Cardiac septum (tissue), 1 donor: ENCODE measurements at regions not wholly inside any gene's neighbourhood (a gene's known extent, or its start where the extent isn't known, plus 50 kb on each side); places are given as distances from the start of the nearest gene placed in this dataset.

ENCODE experiments used
- DNase-seq: peaks from one replicate; pipeline ENCODE4 v3.0.0-alpha.2; 2020; ENCODE audit warnings: low spot score
- intact Hi-C: fragments of 100-400 bp; cut with DNase I; formaldehyde crosslinking; loops from one replicate; pipeline ENCODE4 v1.14.0; 2022
- donor health status: DM: no; HTN: no; CAD: no.

- intact Hi-C loops = no loop called here
- no peak for DNase-seq
Observed at GRCh38 chr18:40607542-40608148, 1347.4 kb upstream of the PIK3C3 start.

- intact Hi-C loops = no loop called here
- DNase-seq = no peak
Observed at GRCh38 chr18:40606996-40607395, 1348.0 kb upstream of the PIK3C3 start.

DNA sequence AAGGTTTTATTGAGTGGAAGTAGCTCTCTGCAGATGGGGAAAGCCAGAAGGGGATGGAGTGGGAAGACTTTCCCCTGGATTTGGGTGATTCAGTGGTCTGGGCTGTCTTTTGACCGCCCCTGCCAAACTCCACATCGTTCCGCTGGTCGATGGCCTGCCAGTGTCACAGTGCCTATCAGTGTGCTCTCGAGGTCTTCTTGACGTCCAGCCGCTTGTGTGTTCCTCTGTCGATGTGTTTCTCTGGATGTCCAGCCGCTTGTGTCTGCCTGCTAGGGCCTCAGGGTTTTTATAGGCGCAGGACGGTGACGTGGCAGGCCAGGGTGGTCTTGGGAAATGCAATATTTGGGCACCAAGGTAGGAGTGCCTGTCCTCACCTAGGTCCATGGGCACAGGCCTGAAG lies 1371.4 kb upstream of the PIK3C3 start:
- intact Hi-C loops = no loop called here

DNA sequence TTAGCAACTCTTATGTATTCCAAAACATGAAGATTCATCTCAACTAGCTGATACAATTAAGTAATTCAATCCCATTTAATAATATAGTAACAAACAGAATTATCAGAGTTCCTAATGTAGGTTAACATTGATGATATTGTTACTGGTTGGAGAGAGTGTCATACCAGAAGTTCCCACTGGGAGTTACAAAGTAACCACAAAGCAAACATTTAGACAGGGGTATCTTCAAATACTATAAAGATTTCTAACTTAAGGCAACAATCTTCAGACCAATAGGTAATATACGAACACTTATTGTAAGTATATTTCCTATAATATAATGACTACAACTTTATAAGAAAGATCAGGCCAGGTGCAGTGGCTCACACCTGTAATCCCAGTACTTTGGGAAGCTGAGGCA lies 1372.9 kb upstream of the PIK3C3 start:
- intact Hi-C loops = no loop called here
- DNase-seq = no peak

More for the DNA sequence above, 1371.4 kb upstream of the PIK3C3 start:
- DNase-seq = no peak

GRCh38 chr18:40577981-40578365 lies 1377.1 kb upstream of the PIK3C3 start:
- no peak for DNase-seq
- intact Hi-C loops = no loop called here

- no peak for DNase-seq
- intact Hi-C loops = no loop called here
Observed at GRCh38 chr18:40577239-40577980, 1377.6 kb upstream of the PIK3C3 start.

DNA sequence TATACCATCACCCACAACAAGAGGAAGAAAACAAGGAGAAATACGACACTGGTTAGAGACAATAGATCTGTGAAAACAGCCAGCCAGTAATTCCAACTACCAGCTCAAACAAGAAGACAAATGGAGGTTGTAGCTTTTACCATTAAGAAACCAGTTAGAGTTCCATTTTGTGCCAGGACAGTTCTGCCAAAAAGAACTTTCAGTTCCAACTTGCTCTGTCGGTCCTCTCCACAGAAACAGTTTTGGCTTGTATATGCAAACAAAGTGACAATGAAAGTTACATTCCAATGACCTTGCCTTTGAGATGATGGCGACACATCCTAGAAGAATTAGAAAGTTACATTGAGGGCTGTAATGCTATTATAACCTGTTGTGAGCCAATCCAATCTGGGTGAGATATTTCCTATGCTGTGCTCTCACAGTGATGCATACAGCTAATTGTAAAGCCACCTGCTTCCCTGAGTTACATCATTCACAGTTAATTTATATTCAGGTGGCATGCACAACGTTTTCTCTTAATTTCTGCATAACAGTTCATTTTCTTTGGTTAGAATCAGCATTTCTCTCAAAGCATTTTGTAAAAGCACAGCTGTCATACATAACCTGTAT lies 1378.4 kb upstream of the PIK3C3 start:
- intact Hi-C loops = no loop called here
- DNase-seq = no peak

DNA sequence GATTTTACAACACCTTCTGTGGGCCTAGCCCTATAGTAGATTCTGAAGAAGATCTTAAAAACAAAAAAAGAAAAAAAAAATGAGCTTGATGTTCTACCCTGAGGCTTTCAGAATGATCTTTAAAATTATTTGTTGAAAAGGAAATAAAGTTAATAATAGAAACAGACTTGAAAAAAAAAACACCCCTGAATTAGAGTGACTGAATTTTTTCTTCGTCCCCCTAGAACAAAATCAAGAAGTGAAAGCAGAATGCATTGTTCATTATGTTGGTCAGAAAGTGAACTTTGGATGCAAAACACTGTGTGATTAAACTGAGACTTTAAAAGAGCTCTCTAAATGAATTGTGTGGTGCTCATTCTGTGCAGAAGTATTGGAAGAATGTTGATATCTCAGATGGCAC lies 1384.4 kb upstream of the PIK3C3 start:
- intact Hi-C loops = no loop called here

GRCh38 chr18:40569605-40570004 lies 1385.4 kb upstream of the PIK3C3 start:
- intact Hi-C loops = no loop called here
- DNase-seq = no peak

More for the DNA sequence above, 1384.4 kb upstream of the PIK3C3 start:
- no peak for DNase-seq

- intact Hi-C loops = no loop called here
- no peak for DNase-seq
Observed at GRCh38 chr18:40566510-40566844, 1388.6 kb upstream of the PIK3C3 start.

DNA sequence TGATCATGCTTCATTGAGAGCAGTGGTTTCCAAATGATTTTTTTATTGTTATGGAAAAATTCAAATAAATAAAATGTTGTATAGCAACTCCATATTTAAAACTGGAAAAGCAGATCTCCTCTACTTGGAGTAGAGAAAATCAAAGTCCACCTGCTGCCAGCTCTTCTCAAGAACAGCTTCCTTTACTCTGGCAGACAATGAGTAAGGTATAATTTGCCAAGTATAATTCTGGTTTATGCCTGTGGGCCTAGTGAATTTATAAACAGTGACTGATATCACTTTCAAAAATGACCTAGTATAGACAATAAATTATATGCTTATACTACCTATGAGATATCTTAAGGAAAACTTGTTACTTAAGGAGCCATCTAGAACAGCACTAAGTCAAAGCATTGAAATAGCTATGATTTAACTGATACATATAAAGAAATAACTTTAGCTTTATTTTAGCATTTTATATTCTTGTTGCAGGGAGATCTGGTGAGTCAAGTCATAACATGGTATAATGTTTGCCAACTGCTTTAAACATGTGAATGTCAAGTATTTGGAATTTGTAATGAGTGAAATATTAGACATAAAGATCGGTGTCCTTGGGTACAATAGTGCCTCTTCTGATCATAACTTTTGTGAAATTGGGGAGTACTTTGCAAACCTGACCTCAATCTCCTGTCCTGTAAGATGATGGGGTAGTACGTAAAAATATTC lies 1389.1 kb upstream of the PIK3C3 start:
- no peak for DNase-seq
- intact Hi-C loops = no loop called here

GRCh38 chr18:40559556-40559955 lies 1395.5 kb upstream of the PIK3C3 start:
- DNase-seq = no peak
- intact Hi-C loops = no loop called here

DNA sequence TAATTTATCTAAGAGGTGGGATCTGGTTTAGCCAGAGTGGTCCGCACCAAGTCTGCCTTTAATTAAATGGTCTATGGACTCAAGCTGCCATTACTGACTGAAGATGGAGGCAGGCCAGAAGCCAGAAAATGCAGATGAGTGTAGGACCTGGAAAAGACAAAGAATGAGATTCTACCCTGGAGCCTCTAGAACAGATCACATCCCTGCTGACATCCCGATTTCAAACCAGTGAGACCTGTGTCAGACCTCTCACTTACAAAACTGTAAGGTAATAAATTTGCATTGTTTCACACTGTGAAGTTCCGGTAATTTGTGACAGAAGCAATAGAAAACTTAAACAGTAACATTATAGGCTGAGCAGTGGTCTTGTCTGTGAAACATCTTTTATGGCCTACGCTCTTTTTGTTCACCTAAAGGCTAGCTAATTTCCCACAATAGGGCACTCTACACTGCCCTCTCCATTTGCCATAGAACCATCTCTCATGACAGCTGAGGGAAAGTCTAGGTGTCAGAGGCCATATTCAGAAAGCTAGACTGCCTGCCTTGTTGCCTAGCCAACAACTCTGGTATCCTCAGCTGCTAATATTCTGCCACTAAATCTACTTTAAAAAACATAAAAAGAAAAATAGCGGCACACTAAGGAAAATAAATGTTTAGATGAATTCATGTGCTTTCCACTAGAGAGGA lies 1396.2 kb upstream of the PIK3C3 start:
- intact Hi-C loops = no loop called here
- DNase-seq = no peak

DNA sequence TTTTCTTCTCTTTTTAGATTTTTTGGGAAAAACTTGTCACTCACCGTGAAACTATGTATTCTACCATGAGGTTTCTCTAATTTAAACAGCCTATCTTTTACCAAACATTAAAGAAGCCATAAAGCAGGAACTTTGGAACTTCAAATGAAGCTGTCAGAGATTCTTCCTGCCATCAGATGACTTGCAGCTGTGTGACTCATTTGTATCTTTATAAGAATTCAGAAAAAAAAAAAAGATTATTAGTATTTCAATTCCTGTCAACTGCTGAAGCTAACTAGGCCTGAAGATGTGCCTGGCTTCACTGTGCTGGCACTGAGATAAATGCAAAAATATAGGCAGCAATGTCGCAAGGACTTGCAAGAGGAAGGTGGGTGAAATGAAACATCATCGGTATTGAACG lies 1399.1 kb upstream of the PIK3C3 start:
- intact Hi-C loops = no loop called here
- DNase-seq = no peak

GRCh38 chr18:40553029-40553428 lies 1402.0 kb upstream of the PIK3C3 start:
- intact Hi-C loops = no loop called here
- DNase-seq = no peak

DNA sequence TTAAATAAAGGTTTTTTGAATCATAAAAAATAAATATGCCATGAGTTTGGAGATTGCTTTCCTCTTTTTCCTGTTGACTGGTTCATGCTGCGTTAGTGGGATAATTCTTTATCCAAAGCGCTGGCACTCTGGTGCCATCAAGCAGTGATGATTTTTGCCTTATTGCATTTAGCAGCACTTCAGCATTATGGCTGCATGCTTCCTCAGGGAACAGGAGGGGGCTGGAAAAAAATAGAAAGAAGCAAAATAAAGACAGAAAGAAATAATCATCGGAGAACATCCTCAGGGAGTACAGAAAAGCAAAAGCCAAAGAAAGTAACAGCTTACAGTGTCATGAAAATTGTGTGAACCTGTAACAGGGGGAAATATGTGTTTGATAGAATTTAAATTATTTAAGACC lies 1408.2 kb upstream of the PIK3C3 start:
- no peak for DNase-seq
- intact Hi-C loops = no loop called here

DNA sequence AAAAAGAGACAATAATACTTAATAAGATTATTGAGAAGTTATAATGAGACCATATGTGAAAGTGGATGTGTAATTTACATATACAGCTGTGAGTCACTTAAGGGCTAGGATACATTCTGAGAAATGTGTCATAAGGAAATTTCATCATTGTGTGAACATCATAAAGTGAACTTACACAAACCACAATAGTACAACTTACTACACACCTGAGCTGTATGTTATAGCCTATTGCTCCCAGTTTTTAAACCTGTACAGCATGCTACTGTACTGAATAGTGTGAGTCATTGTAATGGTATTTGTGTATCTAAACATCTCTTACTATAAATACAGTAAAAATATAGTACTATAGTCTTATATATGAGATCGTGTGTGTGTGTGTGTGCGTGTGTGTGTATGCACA lies 1420.3 kb upstream of the PIK3C3 start:
- intact Hi-C loops = no loop called here
- no peak for DNase-seq

DNA sequence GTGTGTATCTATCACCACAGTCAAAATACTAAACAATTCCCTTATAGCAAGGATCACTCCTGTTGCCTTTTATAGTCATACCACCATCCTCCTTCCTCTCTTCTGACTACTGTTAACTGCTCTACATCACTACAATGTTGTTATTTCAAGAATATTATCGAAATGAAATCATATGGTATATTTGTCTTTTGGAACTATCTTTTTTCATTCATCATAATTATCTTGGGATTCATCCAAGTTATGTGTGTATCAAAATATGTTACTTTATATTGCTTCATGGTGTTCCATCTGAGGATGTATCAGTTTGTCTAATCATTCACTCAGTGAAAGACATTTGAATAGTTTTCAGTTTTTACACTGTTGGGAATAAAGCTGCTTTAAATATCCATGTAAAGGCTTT lies 1423.0 kb upstream of the PIK3C3 start:
- intact Hi-C loops = no loop called here
- no peak for DNase-seq

GRCh38 chr18:40531051-40531450 lies 1424.0 kb upstream of the PIK3C3 start:
- intact Hi-C loops = no loop called here
- no peak for DNase-seq

DNA sequence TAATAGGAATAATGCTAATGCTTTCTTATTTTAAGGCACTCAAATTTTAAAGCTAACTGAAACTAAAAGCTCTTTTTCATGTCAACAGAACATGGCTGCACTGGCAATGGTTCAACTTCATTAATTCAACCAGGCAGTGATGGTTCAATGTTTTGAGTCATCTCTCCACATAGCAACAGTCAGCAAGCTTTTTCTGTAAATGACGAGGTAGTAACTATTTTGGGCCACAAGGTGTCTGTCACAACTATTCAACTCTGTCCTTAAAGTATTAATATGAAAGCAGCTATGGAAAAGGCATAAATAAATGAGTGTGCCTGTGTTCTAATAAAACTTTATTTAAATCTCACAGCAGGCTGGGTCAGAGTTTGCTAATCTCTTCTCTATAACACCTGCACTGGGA lies 1425.6 kb upstream of the PIK3C3 start:
- DNase-seq = no peak
- intact Hi-C loops = no loop called here
